HG03520 (cell line): ENCODE measurements at regions not wholly inside any gene's neighbourhood (a gene's known extent, or its start where the extent isn't known, plus 50 kb on each side); places are given as distances from the start of the nearest gene placed in this dataset.

ENCODE experiments used
- ATAC-seq: cut with Tn5 transposase; IDR thresholded peaks from one replicate; pipeline ENCODE4 v1.9.1; 2021; ENCODE audit warnings: mild to moderate bottlenecking, moderate library complexity; ENCODE audit not compliant: unreplicated experiment

DNA sequence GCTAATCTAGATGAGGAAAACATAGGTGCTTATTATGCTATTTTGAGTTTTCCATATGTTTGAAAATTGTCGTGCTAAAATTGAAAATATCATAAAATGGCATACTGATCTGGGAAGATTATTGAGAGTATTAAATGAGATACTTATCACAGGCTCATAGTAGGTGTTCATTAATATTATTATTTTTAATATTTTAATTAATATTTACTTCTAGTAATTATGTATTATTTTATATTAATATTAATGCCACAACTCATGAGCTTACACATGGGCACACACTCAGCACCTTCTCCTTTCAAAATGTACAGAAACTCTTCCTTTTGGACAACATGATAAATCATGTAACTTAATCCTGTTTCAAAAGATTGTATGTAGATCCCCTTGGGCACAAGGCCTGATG, 223.6 kb downstream of the RAB28 start:
- no peak for ATAC-seq

DNA sequence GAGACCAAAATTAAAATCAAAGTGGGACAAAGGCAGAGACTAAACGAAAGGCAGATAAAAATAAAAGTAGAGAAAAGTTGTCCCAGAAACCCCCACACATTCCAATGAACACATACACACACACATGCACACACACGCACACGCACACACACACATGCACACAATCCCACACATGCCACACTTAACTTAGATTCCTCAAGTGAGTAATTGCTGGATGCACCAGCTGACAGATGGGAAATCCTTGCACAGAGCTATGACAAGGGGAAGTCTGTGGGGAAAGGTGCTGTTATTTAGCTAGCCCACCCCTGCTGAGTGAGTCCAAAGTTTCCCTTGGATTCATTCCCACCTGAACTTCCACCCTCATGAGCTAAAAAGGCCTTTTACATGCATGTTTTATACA, 233.9 kb downstream of the RAB28 start:
- ATAC-seq, result no peak

DNA sequence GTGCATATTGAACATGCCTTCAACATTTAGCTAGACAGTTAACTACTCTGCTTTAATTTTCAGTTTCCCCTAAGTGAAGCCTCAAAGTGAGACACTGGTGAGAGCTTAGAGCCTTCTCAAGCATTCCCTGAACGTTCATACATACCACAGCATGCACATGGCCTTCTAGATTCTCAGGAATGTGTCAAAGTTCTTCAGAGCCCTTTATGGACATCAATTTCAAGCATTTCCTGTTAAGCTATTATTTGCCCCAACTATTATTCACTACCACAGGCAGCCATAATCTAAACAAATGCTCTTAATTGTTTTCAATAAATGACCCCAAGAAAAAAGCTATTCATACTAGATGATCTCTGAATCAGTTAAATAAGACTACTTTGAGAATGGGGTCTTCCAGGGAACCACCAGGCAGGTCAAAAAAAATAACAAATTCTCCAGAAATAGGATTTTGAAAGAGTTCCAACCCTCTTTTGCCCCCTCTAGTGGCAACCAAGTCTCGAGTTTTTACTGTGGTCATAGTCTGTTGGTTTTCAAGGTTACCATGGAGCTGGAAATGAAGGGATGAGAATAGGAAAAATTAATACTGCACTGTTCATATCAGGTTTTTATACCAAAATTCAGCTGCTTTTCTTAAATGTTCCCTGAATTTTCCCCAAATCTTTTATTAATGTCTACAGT, 235.4 kb downstream of the RAB28 start:
- ATAC-seq, result no peak

DNA sequence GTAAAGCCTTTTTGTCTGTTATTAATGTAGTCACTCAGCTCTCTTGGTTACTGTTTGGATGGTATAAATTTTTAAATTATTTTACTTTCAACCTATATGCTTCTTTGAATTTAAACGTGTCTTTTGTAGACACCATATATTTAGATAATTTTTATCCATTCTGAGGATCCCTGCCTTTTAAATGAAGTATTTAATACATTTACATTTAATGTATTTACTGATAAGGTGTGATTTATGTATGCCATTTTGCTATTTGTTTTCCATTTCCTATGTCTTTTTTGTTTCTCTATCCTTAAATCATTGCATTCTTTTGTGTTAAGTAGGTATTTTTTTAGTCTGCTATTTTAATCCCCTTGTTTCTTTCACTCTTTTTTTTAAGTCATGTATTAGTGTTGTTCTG, 238.0 kb downstream of the RAB28 start:
- ATAC-seq, result no peak

DNA sequence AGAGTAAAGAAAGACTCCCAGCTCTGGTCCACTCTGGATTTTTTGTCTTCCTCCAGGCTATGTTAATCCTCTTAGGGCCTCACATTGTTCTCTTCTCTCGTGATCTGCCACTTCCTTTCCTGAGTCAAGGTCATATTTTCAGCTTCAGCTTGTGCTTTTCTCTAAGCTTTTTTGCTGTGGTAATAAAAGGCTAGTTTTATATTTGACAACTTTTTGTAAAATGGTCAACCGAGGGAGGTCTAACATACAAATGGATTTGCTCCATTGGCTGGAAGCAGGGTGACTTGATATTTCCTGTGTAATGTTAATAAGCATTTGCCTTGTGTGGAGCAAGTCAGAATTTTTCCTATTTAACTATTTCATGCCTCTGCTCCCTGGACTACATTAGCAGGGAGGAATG, 239.7 kb downstream of the RAB28 start:
- no peak for ATAC-seq

DNA sequence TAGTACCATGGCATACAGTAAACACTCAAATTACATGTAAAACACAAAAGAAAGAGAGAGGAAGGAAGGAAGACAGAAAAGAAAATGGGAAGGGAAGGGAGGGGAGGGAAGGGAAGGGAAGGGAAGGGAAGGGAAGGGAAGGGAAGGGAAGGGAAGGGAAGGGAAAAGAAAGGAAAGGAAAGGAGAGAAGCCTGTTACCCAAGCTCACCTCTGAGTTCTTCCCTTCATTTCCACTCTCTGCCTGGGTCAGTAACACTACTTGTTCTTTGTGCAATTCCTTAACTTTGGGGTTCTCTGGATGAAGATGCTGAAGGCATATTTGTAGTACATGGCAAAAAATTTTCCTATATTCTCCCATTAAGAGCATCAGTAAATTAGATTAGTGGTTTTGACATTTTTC, 241.0 kb downstream of the RAB28 start:
- no peak for ATAC-seq

DNA sequence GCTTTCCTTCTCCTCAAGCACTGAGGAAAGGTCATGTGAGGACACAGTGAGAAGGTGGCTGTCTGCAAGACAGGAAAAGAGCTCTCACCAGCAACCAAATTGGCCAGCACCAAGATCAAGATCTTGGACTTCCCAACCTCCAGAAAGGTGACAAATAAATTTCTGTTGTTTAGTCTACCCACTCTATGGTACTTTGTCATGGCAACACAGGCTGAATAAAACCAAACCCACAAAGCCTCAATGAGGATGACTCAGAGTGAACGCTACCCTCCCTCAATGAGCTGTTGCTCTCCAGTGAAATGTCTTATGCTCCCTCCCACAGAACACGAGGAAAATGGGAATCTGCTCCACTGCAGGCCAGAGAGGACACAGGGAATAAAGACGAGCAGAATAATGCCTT, 244.1 kb downstream of the RAB28 start:
- ATAC-seq, result no peak

DNA sequence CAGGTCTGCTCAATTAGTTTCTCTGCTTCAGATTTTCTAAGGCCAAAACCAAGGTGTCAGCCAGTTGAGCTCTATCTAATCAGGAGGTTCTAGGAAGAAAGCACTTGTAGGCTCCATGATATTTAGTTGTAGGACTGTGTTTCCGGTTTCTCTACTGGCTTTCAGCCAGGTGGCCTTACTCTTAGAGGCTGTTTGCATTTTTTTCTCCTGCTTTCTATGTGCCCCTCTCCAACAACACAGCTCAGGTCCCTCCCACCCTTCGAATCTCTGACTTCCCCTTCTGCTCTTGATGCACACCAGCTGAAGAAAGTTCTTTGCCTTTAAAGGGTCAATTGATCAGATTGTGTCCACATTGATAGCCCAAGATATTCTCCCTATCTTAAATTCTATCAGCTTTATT, 245.2 kb downstream of the RAB28 start:
- no peak for ATAC-seq

DNA sequence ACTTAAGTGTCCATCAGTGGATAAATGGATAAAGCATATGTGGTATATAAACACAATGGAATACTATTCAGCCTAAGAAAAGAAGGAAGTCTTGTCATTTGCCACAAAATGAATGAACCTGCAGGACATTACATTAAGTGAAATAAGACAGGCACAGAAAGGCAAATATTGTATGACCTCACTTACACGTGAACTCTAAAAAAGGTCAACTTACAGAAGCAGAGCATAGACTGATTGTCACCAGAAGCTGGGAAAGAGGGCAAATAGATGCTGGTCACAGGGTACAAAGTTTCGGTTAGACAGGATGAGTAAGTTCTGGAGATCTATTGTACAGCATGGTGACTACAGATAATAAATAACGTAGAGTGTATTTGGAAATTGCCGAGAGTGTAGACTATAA, 247.7 kb downstream of the RAB28 start:
- ATAC-seq, result no peak

DNA sequence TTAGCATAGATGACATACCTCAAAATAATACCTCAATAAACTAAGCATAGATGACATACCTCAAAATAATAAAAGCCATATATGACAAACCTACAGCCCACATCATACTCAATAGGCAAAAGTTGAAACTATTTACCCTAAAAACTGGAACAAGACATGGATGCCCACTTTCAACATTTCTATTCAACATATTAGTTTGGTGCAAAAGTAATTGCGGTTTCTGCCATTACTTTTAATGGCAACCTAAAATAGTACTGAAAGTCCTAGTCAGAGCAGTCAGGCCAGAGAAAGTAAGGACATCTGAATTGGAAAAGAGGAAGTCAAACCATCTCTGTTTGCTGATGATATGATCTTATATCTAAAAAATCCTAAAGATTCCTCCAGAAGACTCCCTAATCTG, 250.4 kb downstream of the RAB28 start:
- no peak for ATAC-seq

DNA sequence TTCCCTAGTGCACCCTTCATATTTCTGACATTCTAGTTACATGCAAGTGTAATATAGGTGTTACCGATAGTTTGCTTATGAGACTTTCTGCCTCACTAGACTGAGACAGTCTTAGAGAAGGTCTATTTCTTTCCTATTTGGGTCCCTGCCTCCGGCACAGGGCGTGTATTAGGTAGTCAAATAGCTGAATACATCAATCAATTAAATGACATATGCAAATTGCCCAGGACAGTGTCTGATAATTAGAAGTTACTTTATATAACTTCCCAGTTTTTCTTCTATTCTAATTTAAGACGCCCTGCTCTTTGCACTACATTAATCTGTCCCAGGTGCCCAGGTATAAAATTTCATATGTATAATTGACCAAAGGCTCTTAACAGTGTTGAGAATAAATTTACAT, 264.2 kb downstream of the RAB28 start:
- no peak for ATAC-seq

DNA sequence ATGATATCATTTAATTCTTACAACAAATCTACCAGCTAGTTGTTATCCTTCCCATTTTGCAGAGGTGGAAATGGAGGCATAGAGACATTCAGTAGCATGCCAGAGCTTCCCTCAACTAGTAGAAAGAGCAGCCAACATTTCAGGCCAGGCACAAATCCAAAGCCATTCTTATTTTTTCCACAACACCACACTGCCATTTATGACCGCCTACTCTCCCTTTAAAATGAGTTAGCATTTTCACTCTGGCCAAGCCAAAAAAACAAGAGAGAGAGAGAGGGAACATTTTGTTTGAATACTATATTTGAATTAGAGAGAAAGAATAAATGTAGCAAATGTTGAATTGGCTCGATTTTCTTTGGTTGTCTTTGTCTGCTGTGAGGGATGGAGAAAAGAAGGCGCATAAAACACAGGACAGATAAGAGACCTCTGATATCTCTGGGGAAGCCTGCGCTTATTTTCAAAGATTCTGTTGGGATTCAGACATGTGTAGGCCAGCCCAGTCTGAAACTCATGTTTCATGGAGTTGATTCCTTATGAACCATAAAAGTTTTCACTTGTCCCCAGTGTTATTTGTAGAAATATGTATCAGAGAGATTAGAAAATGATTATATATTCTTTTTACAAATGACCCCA, 265.7 kb downstream of the RAB28 start:
- ATAC-seq, result no peak

DNA sequence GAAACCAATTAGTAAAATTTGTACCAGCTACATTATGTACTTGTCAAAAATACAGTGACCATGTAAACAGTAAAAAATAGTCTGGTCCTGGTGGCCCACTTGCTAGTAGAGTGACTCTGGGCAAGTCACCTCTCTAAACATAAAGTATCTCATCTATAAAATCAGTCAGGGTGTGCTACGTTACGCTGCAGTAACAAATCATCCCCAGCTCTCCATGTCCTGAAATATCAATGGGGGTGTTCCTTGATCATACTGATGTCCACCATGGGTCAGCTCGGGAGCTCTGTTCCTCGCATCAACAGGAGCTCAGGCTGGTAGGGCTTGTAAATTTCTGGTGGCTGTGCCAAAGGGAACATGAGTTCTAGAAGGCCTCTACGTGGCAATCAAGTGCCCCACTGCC, 268.6 kb downstream of the RAB28 start:
- no peak for ATAC-seq

DNA sequence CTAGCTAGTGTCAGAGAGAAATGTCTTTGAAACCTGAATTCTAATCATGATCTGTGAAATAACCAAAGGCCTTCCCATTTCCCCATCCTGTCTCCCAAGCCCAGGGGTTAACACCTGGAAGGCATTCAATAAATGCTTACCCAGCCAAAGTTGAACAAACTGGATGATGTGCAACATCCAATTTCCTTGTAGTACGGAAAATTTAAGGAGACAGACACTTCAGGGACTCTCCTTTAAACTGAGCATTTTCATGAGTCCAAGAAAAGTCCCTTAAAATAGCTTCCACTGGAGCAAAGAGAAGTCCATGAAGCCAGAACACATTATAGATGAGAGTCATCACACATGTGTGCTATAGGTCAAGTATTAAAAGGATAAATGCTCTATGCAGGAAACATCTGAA, 271.2 kb downstream of the RAB28 start:
- ATAC-seq, result no peak

DNA sequence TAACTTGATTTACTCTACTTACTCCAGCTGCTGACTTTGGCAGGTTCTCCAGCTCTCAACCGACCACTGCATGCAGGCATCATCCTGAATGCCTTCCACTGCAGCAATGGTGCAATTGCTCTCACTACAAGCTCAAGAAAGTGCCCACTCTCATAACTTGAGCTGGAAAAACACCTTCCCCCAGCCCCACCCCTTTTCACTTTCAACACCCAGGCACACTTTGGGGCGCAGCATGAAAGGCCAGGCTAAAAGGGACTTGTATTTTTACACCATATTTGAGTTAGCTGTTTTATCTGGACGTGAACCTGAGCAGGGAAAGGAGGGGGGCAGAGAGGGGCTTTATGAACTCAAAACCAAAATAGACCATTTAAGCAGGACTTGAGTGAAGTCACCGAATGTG, 274.5 kb downstream of the RAB28 start:
- ATAC-seq, result no peak

DNA sequence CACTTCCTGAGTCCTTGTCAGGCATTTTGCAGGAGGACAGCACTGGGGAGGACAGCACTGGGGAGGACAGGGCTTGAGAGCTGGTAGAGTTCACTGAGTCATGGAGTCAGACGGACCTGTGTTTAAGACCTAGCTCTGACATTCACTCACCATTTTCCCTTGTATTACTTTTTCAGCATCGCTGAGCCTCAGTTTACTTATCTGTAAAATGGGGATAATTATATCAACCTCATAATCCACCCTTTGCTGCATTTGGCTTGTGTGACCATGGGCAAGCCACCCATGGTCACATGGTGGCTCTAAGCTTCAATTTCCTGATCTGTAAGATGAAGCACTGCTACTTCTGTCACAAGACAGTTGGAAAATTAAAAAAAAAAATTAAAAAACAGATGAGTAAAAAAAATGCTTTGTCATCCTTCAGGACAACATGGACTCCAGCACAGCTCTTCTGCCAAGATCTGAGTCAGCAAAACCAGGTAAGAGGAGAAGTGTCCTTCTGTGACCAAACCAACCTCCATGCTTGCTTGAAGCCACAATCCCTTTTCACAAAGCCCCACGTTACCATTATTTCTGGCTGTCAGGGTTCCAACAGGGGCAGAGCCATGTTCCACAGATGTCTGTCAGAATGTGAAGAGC, 275.5 kb downstream of the RAB28 start:
- ATAC-seq, result no peak

DNA sequence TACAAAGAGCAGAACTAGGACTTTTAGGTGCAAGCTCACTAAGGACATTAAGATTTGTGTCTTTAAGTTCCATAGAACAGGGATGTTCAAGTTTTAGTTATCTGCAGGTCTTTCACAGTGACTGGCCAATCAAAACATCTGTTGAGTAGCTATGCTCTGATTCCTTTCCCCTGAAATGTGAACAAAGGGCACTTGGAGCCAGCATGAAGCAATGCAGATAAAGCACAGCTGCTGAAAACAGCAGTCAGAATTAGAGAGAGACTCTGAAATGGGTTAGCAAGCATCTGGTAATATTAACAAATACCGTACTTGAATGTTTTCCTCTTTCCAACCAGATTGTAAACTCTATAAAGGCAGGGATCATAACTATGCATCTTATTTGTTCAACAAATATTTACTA, 276.9 kb downstream of the RAB28 start:
- no peak for ATAC-seq

DNA sequence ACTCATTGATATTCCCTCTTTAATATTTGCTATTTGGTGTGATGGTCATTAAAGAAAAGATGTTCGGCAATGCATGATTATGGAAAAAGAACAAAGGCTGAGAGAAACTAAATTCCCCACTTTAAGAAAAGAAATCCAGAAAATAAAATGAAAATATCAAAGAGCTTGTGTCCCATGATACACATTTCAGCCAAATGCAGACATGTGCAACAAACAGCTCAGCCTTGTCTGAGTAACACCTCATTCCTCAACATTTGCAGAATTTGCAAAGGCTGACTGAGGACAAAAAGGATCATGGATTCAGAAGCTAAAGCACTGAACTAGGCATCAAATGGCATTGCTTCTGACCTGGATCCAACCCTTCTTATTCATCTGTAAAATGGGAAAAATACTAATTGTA, 281.0 kb downstream of the RAB28 start:
- no peak for ATAC-seq

DNA sequence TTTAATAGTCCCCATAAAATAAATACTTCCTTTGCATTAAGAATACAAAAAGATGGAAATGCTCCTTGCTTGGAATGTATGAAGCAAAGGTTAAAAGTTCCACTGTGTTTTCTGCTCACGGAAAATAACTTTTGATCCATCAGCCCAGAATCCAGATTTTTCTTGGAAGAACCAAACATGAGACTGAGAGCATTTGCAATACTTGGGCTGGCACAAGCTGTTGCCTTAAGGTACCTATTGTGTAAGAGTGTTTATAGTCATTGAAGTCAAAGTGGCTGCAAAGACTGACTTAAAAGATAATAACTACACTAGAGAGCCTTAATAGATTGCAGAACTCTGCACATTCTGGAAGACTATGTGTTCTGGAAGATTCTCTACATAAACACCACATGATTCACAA, 281.4 kb downstream of the RAB28 start:
- no peak for ATAC-seq

DNA sequence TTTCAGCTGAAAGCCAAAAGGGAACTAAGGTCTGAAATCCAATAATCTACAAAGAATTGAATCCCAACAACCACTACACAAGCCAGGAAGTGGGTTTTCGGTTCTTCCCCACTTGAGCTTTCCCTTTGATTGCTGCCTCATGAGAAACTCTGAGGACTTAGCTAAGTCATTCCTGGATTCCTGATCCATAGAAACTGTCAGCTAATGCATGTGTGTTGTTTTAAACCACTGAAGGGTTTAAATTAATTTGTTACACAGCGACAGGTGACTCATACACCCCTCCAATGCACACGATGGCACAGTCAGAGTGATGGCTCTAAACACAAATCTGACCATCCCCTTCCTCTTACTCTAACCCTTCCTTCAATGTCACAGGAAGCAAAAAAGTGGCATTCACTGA, 282.9 kb downstream of the RAB28 start:
- ATAC-seq, result no peak

DNA sequence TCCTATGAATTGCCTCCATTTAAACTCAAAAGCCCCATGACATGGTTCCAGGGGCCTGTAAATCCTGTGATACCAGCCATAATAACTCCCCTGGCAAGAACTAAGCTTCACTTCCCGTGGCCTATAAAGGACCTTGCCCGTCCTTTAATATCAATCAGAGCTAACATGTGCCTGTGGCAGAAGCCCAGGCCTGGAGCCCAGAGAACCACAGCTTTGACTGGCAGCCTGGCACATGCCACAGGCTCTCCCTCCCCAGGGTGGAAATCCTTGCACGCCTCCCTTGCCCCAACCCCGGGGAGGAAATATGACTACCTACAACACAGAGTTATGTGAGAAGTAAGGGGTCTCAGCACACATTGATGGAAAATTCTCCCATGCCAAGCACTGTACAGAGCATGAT, 287.4 kb downstream of the RAB28 start:
- no peak for ATAC-seq

DNA sequence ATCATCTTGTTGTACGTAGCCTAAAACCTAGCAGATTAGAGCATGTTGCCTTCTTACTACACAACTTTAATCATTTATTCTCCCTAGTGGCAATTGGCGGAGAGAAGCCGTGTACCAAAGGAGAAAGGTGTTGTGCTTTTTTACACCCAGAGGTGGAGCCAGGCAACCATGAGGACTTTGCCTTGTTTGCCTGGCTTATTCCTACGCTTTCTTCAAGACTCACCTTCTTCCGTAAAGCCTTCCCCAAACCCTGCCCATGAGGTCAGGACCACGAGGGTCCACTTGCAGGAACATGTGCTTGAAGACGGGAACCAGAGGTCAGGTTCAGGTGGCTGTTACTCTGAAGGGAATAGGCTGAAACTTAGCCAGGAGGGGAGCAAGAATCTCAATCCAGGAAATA, 290.5 kb downstream of the RAB28 start:
- no peak for ATAC-seq
